Neural progenitor cell (in vitro differentiated cells): ENCODE measurements at regions not wholly inside any gene's neighbourhood (a gene's known extent, or its start where the extent isn't known, plus 50 kb on each side); places are given as distances from the start of the nearest gene placed in this dataset.
A peak's percentile ranks its signal among the peaks of the same experiment; 100 is the strongest.

Experiments
- DNase-seq: peaks from one replicate; pipeline ENCODE4 v3.0.0-alpha.2; 2016; ENCODE audit warnings: low spot score
- H2AFZ ChIP-seq: fragments of 200-600 bp; sonication (generic); replicated peaks from 2 replicates; pipeline ENCODE4 v1.6.1; 2016; ENCODE audit warnings: antibody characterized with exemption
- H3F3A ChIP-seq: fragments of 200-600 bp; sonication (generic); 2 replicates; pipeline ENCODE4 v1.6.1; 2016; ENCODE audit warnings: antibody characterized with exemption, low read depth
- H3K27ac ChIP-seq: fragments of 200-600 bp; sonication (generic); 2 replicates; pipeline ENCODE4 v1.5.1; 2016; ENCODE audit warnings: mild to moderate bottlenecking
- H3K27me3 ChIP-seq: fragments of 200-600 bp; sonication (generic); 2 replicates; pipeline ENCODE4 v1.6.1; 2016; ENCODE audit warnings: mild to moderate bottlenecking, moderate library complexity
- H3K36me3 ChIP-seq: fragments of 200-600 bp; sonication (generic); 2 replicates; pipeline ENCODE4 v1.5.1; 2016
- H3K4me1 ChIP-seq: fragments of 200-600 bp; sonication (generic); 2 replicates; pipeline ENCODE4 v1.6.1; 2016; ENCODE audit warnings: mixed run types
- H3K4me2 ChIP-seq: fragments of 200-600 bp; sonication (generic); 2 replicates; pipeline ENCODE4 v1.6.1; 2016
- H3K4me3 ChIP-seq: fragments of 200-600 bp; sonication (generic); 2 replicates; pipeline ENCODE4 v1.5.1; 2016
- H3K79me2 ChIP-seq: fragments of 200-600 bp; sonication (generic); 2 replicates; pipeline ENCODE4 v1.6.1; 2016; ENCODE audit warnings: low read depth
- H3K9ac ChIP-seq: fragments of 200-600 bp; sonication (generic); 2 replicates; pipeline ENCODE4 v1.6.1; 2016
- H3K9me3 ChIP-seq: fragments of 200-600 bp; sonication (generic); 2 replicates; pipeline ENCODE4 v1.5.1; 2016; ENCODE audit warnings: low read depth
- H4K20me1 ChIP-seq: fragments of 200-600 bp; sonication (generic); 2 replicates; pipeline ENCODE4 v1.6.1; 2016; ENCODE audit warnings: low read depth
- H3K27ac Mint-ChIP-seq: 3 replicates; pipeline ENCODE4 v1.8.0; 2021; ENCODE audit warnings: mixed read lengths
- H3K27me3 Mint-ChIP-seq: 2 replicates; pipeline ENCODE4 v1.8.0; 2022; ENCODE audit warnings: low read depth, mild to moderate bottlenecking, inconsistent platforms, moderate library complexity, mixed read lengths; ENCODE audit not compliant: insufficient read depth
- H3K36me3 Mint-ChIP-seq: 3 replicates; pipeline ENCODE4 v1.8.0; 2021; ENCODE audit warnings: mixed read lengths
- H3K4me1 Mint-ChIP-seq: 3 replicates; pipeline ENCODE4 v1.8.0; 2021; ENCODE audit warnings: mixed read lengths
- H3K4me3 Mint-ChIP-seq: 3 replicates; pipeline ENCODE4 v1.8.0; 2021; ENCODE audit warnings: mild to moderate bottlenecking, moderate library complexity, mixed read lengths
- H3K9me3 Mint-ChIP-seq: 3 replicates; pipeline ENCODE4 v1.8.0; 2020; ENCODE audit warnings: mixed read lengths
- EZH2 ChIP-seq: fragments of 200-600 bp; sonication (generic); IDR thresholded peaks from 2 replicates; pipeline ENCODE4 v1.6.1; 2017; ENCODE audit warnings: antibody characterized with exemption, mild to moderate bottlenecking, moderate library complexity
- EZH2phosphoT487 ChIP-seq: fragments of 200-600 bp; sonication (generic); IDR thresholded peaks from 2 replicates; pipeline ENCODE4 v1.6.1; 2017; ENCODE audit warnings: antibody characterized with exemption
- TF ChIP-seq, protein P1 (sequence below): fragments of 200-600 bp; sonication (generic); IDR thresholded peaks from 2 replicates; pipeline ENCODE4 v1.5.1; 2017; ENCODE audit warnings: antibody characterized with exemption, mild to moderate bottlenecking

DNA sequence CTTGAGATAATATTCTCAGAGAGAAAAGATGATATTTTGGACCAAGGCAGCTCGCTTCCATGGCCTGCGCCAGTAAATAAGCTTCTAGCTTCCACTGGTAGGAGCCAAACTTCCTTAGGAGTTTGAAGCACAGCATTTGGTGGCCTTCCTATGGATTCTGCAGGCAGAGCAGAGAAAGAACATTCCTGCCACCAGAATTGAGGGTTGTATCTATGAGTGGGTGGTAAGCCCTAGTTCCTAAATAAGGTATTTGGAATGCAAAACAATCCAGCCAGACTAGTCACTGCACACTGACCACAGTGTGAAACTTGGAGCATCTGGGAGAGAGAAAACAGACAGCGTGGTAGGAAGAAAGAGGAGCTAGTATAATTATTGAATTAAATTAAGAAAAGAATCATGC, 54.1 kb upstream of the BCAR3 start:
- Mint-ChIP-seq H3K27me3 (peaks cover 14% of the 10 kb centered on the region), H3K4me1 (peaks cover 54% of the 10 kb centered on the region), H3K9me3 (peaks cover 4% of the 10 kb centered on the region), H3K4me3 (no peak overlapping the region), H3K36me3 (no peaks in the 10 kb centered on the region), H3K27ac (no peak overlapping the region)
- Histone ChIP-seq H3K9ac (no peak overlapping the region), H3K9me3 (no peaks in the 10 kb centered on the region), H2AFZ (no peak overlapping the region), H3K79me2 (no peaks in the 10 kb centered on the region), H4K20me1 (no peaks in the 10 kb centered on the region), H3K27me3 (no peaks in the 10 kb centered on the region), H3K4me1 (peaks cover 47% of the 10 kb centered on the region), H3F3A (peaks cover 33% of the 10 kb centered on the region), H3K27ac (no peak overlapping the region), H3K4me3 (no peak overlapping the region), H3K4me2 (no peak overlapping the region), H3K36me3 (no peaks in the 10 kb centered on the region)
- no peak for DNase-seq
- TF ChIP-seq, protein P1, sequence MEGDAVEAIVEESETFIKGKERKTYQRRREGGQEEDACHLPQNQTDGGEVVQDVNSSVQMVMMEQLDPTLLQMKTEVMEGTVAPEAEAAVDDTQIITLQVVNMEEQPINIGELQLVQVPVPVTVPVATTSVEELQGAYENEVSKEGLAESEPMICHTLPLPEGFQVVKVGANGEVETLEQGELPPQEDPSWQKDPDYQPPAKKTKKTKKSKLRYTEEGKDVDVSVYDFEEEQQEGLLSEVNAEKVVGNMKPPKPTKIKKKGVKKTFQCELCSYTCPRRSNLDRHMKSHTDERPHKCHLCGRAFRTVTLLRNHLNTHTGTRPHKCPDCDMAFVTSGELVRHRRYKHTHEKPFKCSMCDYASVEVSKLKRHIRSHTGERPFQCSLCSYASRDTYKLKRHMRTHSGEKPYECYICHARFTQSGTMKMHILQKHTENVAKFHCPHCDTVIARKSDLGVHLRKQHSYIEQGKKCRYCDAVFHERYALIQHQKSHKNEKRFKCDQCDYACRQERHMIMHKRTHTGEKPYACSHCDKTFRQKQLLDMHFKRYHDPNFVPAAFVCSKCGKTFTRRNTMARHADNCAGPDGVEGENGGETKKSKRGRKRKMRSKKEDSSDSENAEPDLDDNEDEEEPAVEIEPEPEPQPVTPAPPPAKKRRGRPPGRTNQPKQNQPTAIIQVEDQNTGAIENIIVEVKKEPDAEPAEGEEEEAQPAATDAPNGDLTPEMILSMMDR, result no peak
- TF ChIP-seq EZH2phosphoT487, result no peak
- no peak for TF ChIP-seq EZH2

DNA sequence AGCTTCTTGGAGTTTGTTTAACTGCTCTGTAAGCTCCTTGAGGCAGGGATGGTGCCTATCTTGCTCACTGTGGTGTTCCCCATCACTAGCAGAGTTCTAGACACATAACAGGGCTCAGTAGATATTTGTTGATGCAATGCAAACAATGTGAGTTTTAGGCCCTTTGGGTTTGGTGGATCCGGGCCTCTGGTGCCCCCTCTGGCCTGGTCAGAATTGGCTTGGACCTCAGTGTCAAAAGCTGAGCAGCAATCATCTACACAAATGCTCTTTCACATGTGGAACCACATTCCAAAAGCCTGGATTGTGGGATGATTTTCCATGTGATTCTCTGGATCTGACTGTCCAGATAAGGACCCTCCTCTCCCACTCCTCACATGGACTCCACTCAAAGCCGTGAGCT, 53.4 kb upstream of the BCAR3 start:
- TF ChIP-seq, protein P1, result peak; percentile 30
- TF ChIP-seq EZH2 (no peak), EZH2phosphoT487 (no peak)
- Mint-ChIP-seq H3K27me3 (peaks cover 16% of the 10 kb centered on the region), H3K9me3 (peaks cover 4% of the 10 kb centered on the region), H3K4me1 (peaks cover 51% of the 10 kb centered on the region), H3K36me3 (no peaks in the 10 kb centered on the region), H3K4me3 (no peak overlapping the region), H3K27ac (no peak overlapping the region)
- Histone ChIP-seq H3F3A (peaks cover 26% of the 10 kb centered on the region), H3K9ac (no peak overlapping the region), H3K27ac (no peak overlapping the region), H3K27me3 (no peaks in the 10 kb centered on the region), H3K4me2 (no peak overlapping the region), H3K9me3 (no peaks in the 10 kb centered on the region), H3K36me3 (no peaks in the 10 kb centered on the region), H3K79me2 (no peaks in the 10 kb centered on the region), H3K4me3 (no peak overlapping the region), H2AFZ (no peak overlapping the region), H4K20me1 (no peaks in the 10 kb centered on the region), H3K4me1 (peaks cover 39% of the 10 kb centered on the region)
- DNase-seq, result no peak

DNA sequence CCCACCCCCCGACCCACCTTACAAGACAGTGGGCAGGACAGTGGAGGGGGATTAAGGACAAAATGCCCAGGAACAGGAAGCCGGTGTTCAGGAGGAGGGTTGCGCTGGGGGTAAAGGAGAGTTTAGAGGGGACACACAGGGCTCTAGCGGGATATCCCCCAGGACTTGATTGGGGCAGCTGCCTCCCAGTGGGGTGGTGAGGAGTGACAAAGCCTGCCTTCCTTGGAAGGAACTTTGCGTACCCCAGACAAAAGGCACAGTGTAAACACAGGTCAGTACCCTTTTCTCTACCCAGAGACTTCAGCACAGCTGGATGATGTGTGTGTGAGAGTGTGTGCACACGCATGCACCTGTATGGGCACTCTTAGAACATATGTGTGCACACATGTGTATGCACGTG, 51.7 kb upstream of the BCAR3 start:
- TF ChIP-seq, protein P1, result no peak
- TF ChIP-seq EZH2, result no peak
- Mint-ChIP-seq H3K27me3 (peaks cover 13% of the 10 kb centered on the region), H3K36me3 (no peaks in the 10 kb centered on the region), H3K4me3 (no peak overlapping the region), H3K27ac (peak overlapping the region; percentile 47), H3K4me1 (peaks cover 41% of the 10 kb centered on the region), H3K9me3 (peaks cover 4% of the 10 kb centered on the region)
- Histone ChIP-seq H3K4me1 (peaks cover 26% of the 10 kb centered on the region), H3K4me3 (no peak overlapping the region), H3K27me3 (no peaks in the 10 kb centered on the region), H3K9me3 (no peaks in the 10 kb centered on the region), H2AFZ (no peak overlapping the region), H3K27ac (no peak overlapping the region), H3F3A (peaks cover 25% of the 10 kb centered on the region), H3K4me2 (peak overlapping the region; percentile 44), H4K20me1 (no peaks in the 10 kb centered on the region), H3K9ac (no peak overlapping the region), H3K36me3 (no peaks in the 10 kb centered on the region), H3K79me2 (no peaks in the 10 kb centered on the region)
- DNase-seq, result peak; percentile 78

DNA sequence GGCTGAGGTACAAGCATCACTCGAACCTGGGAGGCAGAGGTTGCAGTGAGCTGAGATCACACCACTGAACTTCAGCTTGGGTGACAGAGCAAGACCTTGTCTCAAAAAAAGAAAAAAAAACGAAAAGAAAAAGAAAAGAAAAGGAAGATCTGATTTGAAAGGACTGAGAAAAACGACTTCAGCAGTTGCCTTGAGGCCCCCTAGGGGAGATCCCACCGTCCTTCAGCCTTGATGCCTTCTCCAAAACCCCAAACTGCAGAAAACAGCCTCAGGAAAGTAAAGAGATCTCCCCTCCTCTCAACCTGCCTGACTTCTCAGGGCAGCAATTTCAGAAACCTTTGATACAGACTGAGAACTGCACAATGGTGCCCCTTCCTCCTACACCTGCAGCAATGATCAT, 50.9 kb upstream of the BCAR3 start:
- Mint-ChIP-seq H3K27ac (peak overlapping the region; percentile 75), H3K27me3 (peaks cover 15% of the 10 kb centered on the region), H3K36me3 (no peaks in the 10 kb centered on the region), H3K4me1 (peaks cover 47% of the 10 kb centered on the region), H3K4me3 (no peak overlapping the region), H3K9me3 (peaks cover 7% of the 10 kb centered on the region)
- no peak overlapping the region for H2AFZ ChIP-seq
- H3K4me1 ChIP-seq, result peaks cover 32% of the 10 kb centered on the region
- no peaks in the 10 kb centered on the region for H3K79me2 ChIP-seq
- TF ChIP-seq EZH2phosphoT487, result no peak
- TF ChIP-seq, protein P1, result peak; percentile 46
- H3K36me3 ChIP-seq, result no peaks in the 10 kb centered on the region
- peaks cover 25% of the 10 kb centered on the region for H3F3A ChIP-seq
- DNase-seq, result peak; percentile 39
- H3K9ac ChIP-seq, result no peak overlapping the region
- H3K27ac ChIP-seq, result no peak overlapping the region
- peak overlapping the region; percentile 44 for H3K4me2 ChIP-seq
- H4K20me1 ChIP-seq, result no peaks in the 10 kb centered on the region
- no peak overlapping the region for H3K4me3 ChIP-seq
- no peaks in the 10 kb centered on the region for H3K27me3 ChIP-seq
- H3K9me3 ChIP-seq, result no peaks in the 10 kb centered on the region
